Loucy (cell line): ENCODE measurements at regions not wholly inside any gene's neighbourhood (a gene's known extent, or its start where the extent isn't known, plus 50 kb on each side); places are given as distances from the start of the nearest gene placed in this dataset.

ENCODE experiments used
- H2AFZ ChIP-seq: fragments of 200-600 bp; sonication (generic); 2 replicates; pipeline ENCODE4 v1.6.0; 2016; ENCODE audit warnings: antibody characterized with exemption, mild to moderate bottlenecking, low read length, moderate library complexity
- H3F3A ChIP-seq: fragments of 200-600 bp; 2 replicates; pipeline ENCODE4 v1.6.0; 2016; ENCODE audit warnings: antibody characterized with exemption, low read depth, mild to moderate bottlenecking
- H3K27me3 ChIP-seq: fragments of 200-600 bp; sonication (generic); 2 replicates; pipeline ENCODE4 v1.6.1; 2014; ENCODE audit warnings: low read length, mild to moderate bottlenecking; ENCODE audit not compliant: insufficient read depth, poor library complexity, severe bottlenecking
- H3K36me3 ChIP-seq: fragments of 200-600 bp; sonication (generic); 2 replicates; pipeline ENCODE4 v1.6.1; 2016; ENCODE audit warnings: low read length; ENCODE audit not compliant: insufficient read depth
- H3K4me1 ChIP-seq: fragments of 200-600 bp; sonication (generic); 2 replicates; pipeline ENCODE4 v1.5.1; 2014; ENCODE audit warnings: low read length, mild to moderate bottlenecking; ENCODE audit not compliant: insufficient read depth, poor library complexity, severe bottlenecking
- H3K4me2 ChIP-seq: fragments of 200-600 bp; sonication (generic); 2 replicates; pipeline ENCODE4 v1.6.0; 2014; ENCODE audit warnings: antibody characterized with exemption, low read length, low read depth, mild to moderate bottlenecking; ENCODE audit not compliant: poor library complexity, severe bottlenecking
- H3K4me3 ChIP-seq: fragments of 200-600 bp; sonication (generic); 2 replicates; pipeline ENCODE4 v1.5.1; 2014; ENCODE audit warnings: low read length, mild to moderate bottlenecking, mixed read lengths; ENCODE audit not compliant: poor library complexity, severe bottlenecking
- H3K79me2 ChIP-seq: fragments of 200-600 bp; sonication (generic); 2 replicates; pipeline ENCODE4 v1.6.1; 2014; ENCODE audit warnings: low read length; ENCODE audit not compliant: insufficient read depth
- H3K9ac ChIP-seq: fragments of 200-600 bp; sonication (generic); 2 replicates; pipeline ENCODE4 v1.6.0; 2014; ENCODE audit warnings: mild to moderate bottlenecking, low read depth, low read length, moderate library complexity; ENCODE audit not compliant: poor library complexity, severe bottlenecking
- H3K9me2 ChIP-seq: fragments of 200-600 bp; sonication (generic); replicated peaks from 2 replicates; pipeline ENCODE4 v1.6.1; 2016; ENCODE audit warnings: low read depth, low read length, mixed read lengths
- H3K9me3 ChIP-seq: fragments of 200-600 bp; sonication (generic); 2 replicates; pipeline ENCODE4 v1.6.1; 2014; ENCODE audit warnings: mild to moderate bottlenecking, antibody characterized with exemption, low read length, low read depth; ENCODE audit not compliant: insufficient read depth
- H4K20me1 ChIP-seq: fragments of 200-600 bp; sonication (generic); 2 replicates; pipeline ENCODE4 v1.6.0; 2014; ENCODE audit warnings: antibody characterized with exemption, low read length, mild to moderate bottlenecking; ENCODE audit not compliant: insufficient read depth, poor library complexity, severe bottlenecking
- CTCF ChIP-seq: fragments of 200-600 bp; sonication (generic); conservative IDR thresholded peaks from 2 replicates; pipeline ENCODE4 v1.5.1; 2014; ENCODE audit warnings: mild to moderate bottlenecking, antibody characterized with exemption, low read length
- EZH2phosphoT487 ChIP-seq: fragments of 200-600 bp; IDR thresholded peaks from 2 replicates; pipeline ENCODE4 v1.6.1; 2018; ENCODE audit warnings: antibody characterized with exemption, mild to moderate bottlenecking, moderate library complexity, borderline replicate concordance

GRCh38 chr3:82807781-82808180 lies 1046.3 kb upstream of the GBE1 start:
- no peaks in the 10 kb centered on the region for H3K27me3 ChIP-seq
- H3F3A ChIP-seq, result no peaks in the 10 kb centered on the region

GRCh38 chr3:82802501-82802900 lies 1041.1 kb upstream of the GBE1 start:
- H3K9ac ChIP-seq, result no peak overlapping the region
- H4K20me1 ChIP-seq, result no peaks in the 10 kb centered on the region
- no peaks in the 10 kb centered on the region for H3F3A ChIP-seq
- no peaks in the 10 kb centered on the region for H3K9me2 ChIP-seq
- H2AFZ ChIP-seq, result no peak overlapping the region
- no peaks in the 10 kb centered on the region for H3K9me3 ChIP-seq
- no peaks in the 10 kb centered on the region for H3K36me3 ChIP-seq
- H3K4me1 ChIP-seq, result no peaks in the 10 kb centered on the region
- H3K4me2 ChIP-seq, result no peak overlapping the region
- no peak for TF ChIP-seq EZH2phosphoT487
- no peak for TF ChIP-seq CTCF
- no peaks in the 10 kb centered on the region for H3K27me3 ChIP-seq
- no peaks in the 10 kb centered on the region for H3K79me2 ChIP-seq
- H3K4me3 ChIP-seq, result no peak overlapping the region

More at GRCh38 chr3:82807781-82808180, 1046.3 kb upstream of the GBE1 start:
- H3K9me2 ChIP-seq, result no peaks in the 10 kb centered on the region
- no peak overlapping the region for H3K4me2 ChIP-seq
- H2AFZ ChIP-seq, result no peak overlapping the region
- H3K4me3 ChIP-seq, result no peak overlapping the region
- no peaks in the 10 kb centered on the region for H3K36me3 ChIP-seq
- TF ChIP-seq EZH2phosphoT487, result no peak
- H3K9ac ChIP-seq, result no peak overlapping the region
- H3K4me1 ChIP-seq, result no peaks in the 10 kb centered on the region
- no peaks in the 10 kb centered on the region for H3K9me3 ChIP-seq
- no peaks in the 10 kb centered on the region for H4K20me1 ChIP-seq
- no peaks in the 10 kb centered on the region for H3K79me2 ChIP-seq

GRCh38 chr3:82800248-82800647 lies 1038.8 kb upstream of the GBE1 start:
- no peaks in the 10 kb centered on the region for H3K27me3 ChIP-seq
- H3K9me2 ChIP-seq, result no peaks in the 10 kb centered on the region
- H3K4me1 ChIP-seq, result no peaks in the 10 kb centered on the region
- H3K4me2 ChIP-seq, result no peak overlapping the region
- no peak overlapping the region for H2AFZ ChIP-seq
- no peak overlapping the region for H3K4me3 ChIP-seq
- H3K9me3 ChIP-seq, result no peaks in the 10 kb centered on the region
- no peaks in the 10 kb centered on the region for H3K79me2 ChIP-seq
- H3K36me3 ChIP-seq, result no peaks in the 10 kb centered on the region
- H3F3A ChIP-seq, result no peaks in the 10 kb centered on the region
- no peak overlapping the region for H3K9ac ChIP-seq
- no peaks in the 10 kb centered on the region for H4K20me1 ChIP-seq
- TF ChIP-seq CTCF, result no peak
- TF ChIP-seq EZH2phosphoT487, result no peak

- Histone ChIP-seq H4K20me1 (no peaks in the 10 kb centered on the region), H2AFZ (no peak overlapping the region), H3K27me3 (no peaks in the 10 kb centered on the region), H3K4me1 (no peaks in the 10 kb centered on the region), H3K36me3 (no peaks in the 10 kb centered on the region), H3F3A (no peaks in the 10 kb centered on the region), H3K9me3 (no peaks in the 10 kb centered on the region), H3K79me2 (no peaks in the 10 kb centered on the region), H3K4me2 (no peak overlapping the region), H3K4me3 (no peak overlapping the region), H3K9ac (no peak overlapping the region), H3K9me2 (no peaks in the 10 kb centered on the region)
- no peak for TF ChIP-seq EZH2phosphoT487
- no peak for TF ChIP-seq CTCF
Observed at GRCh38 chr3:82796765-82797164, 1035.3 kb upstream of the GBE1 start.
